DND-41 (cell line): ENCODE measurements at regions not wholly inside any gene's neighbourhood (a gene's known extent, or its start where the extent isn't known, plus 50 kb on each side); places are given as distances from the start of the nearest gene placed in this dataset.

ENCODE experiments used
- EZH2 ChIP-seq: IDR thresholded peaks from 3 replicates; pipeline ENCODE4 v1.6.1; 2012; ENCODE audit warnings: borderline replicate concordance, low read depth, mild to moderate bottlenecking, moderate library complexity, low read length, inconsistent platforms; ENCODE audit not compliant: severe bottlenecking
- TF ChIP-seq, protein P1 (sequence below): IDR thresholded peaks from 2 replicates; pipeline ENCODE4 v1.5.1; 2012; ENCODE audit warnings: borderline replicate concordance, low read length, moderate library complexity, mild to moderate bottlenecking; ENCODE audit not compliant: poor library complexity, severe bottlenecking; ENCODE audit errors: extremely low read depth

DNA sequence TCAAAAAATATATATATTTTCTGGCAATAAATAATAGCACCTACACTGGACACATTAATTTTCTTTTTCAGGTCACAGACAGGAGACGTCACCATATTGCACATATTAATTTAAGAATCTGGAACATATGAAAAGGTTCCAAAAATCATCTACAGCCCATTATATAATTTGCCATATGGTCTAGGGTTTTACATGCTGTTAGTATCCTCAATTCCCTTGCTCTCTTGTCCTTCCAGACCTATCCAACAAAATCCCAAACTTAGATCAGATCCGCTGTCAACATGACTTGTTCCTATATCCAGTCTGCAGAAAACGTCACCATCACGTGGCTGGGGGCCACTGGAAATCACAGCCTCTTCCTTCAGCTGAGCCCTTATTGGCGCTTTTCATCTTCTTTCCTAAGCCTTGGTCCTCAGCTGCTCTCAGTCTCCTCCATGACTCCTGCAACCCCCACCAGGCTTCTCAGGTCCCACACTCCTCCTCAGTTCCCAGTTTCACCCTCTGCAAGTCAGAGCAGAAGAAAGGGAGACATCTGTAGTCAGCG lies 192.0 kb upstream of the GATB start:
- TF ChIP-seq, protein P1, sequence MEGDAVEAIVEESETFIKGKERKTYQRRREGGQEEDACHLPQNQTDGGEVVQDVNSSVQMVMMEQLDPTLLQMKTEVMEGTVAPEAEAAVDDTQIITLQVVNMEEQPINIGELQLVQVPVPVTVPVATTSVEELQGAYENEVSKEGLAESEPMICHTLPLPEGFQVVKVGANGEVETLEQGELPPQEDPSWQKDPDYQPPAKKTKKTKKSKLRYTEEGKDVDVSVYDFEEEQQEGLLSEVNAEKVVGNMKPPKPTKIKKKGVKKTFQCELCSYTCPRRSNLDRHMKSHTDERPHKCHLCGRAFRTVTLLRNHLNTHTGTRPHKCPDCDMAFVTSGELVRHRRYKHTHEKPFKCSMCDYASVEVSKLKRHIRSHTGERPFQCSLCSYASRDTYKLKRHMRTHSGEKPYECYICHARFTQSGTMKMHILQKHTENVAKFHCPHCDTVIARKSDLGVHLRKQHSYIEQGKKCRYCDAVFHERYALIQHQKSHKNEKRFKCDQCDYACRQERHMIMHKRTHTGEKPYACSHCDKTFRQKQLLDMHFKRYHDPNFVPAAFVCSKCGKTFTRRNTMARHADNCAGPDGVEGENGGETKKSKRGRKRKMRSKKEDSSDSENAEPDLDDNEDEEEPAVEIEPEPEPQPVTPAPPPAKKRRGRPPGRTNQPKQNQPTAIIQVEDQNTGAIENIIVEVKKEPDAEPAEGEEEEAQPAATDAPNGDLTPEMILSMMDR: no peak
- TF ChIP-seq EZH2: no peak
